WTC11 (cell line): ENCODE measurements at regions not wholly inside any gene's neighbourhood (a gene's known extent, or its start where the extent isn't known, plus 50 kb on each side); places are given as distances from the start of the nearest gene placed in this dataset.

Experiments used
- ATF1 ChIP-seq: sonication (generic); formaldehyde crosslinking; IDR thresholded peaks from 2 replicates; pipeline ENCODE4 v1.8.1; 2023; ENCODE audit warnings: mild to moderate bottlenecking, moderate library complexity, missing genetic modification reagents
- ATF6 ChIP-seq: sonication (generic); formaldehyde crosslinking; IDR thresholded peaks from 2 replicates; pipeline ENCODE4 v1.8.1; 2023; ENCODE audit warnings: mild to moderate bottlenecking, missing genetic modification reagents
- CTCF ChIP-seq: fragments of 200-600 bp; IDR thresholded peaks from 2 replicates; pipeline ENCODE4 v1.8.0; 2022; ENCODE audit warnings: antibody characterized with exemption
- FOXK1 ChIP-seq: sonication (generic); formaldehyde crosslinking; IDR thresholded peaks from 2 replicates; pipeline ENCODE4 v1.8.0; 2022; ENCODE audit warnings: mild to moderate bottlenecking, moderate library complexity, missing genetic modification reagents
- HMGXB4 ChIP-seq: sonication (generic); formaldehyde crosslinking; IDR thresholded peaks from 2 replicates; pipeline ENCODE4 v1.8.1; 2023; ENCODE audit warnings: mild to moderate bottlenecking, moderate library complexity, missing genetic modification reagents
- KAT7 ChIP-seq: sonication (generic); formaldehyde crosslinking; IDR thresholded peaks from 2 replicates; pipeline ENCODE4 v1.8.1; 2023; ENCODE audit warnings: missing genetic modification reagents, mild to moderate bottlenecking, borderline replicate concordance
- MXD4 ChIP-seq: fragments of 250-450 bp; sonication (Bioruptor Pico); IDR thresholded peaks from 2 replicates; pipeline ENCODE4 v1.8.0; 2021; ENCODE audit warnings: mild to moderate bottlenecking, moderate library complexity, borderline replicate concordance
- RELA ChIP-seq: sonication (generic); formaldehyde crosslinking; IDR thresholded peaks from 2 replicates; pipeline ENCODE4 v1.8.1; 2022; ENCODE audit warnings: missing genetic modification reagents, mild to moderate bottlenecking, borderline replicate concordance
- TCF7 ChIP-seq: sonication (generic); formaldehyde crosslinking; IDR thresholded peaks from 2 replicates; pipeline ENCODE4 v1.8.0; 2022; ENCODE audit warnings: mild to moderate bottlenecking, low read depth, missing genetic modification reagents, moderate library complexity
- USF2 ChIP-seq: sonication (generic); formaldehyde crosslinking; IDR thresholded peaks from 2 replicates; pipeline ENCODE4 v1.8.1; 2023; ENCODE audit warnings: mild to moderate bottlenecking, missing genetic modification reagents, moderate library complexity
- ZBTB21 ChIP-seq: sonication (generic); formaldehyde crosslinking; IDR thresholded peaks from 2 replicates; pipeline ENCODE4 v1.8.1; 2023; ENCODE audit warnings: mild to moderate bottlenecking, missing genetic modification reagents, borderline replicate concordance
- ZNF416 ChIP-seq: fragments of 250-450 bp; sonication (Bioruptor Pico); IDR thresholded peaks from 2 replicates; pipeline ENCODE4 v1.9.0; 2021; ENCODE audit warnings: mild to moderate bottlenecking, inconsistent platforms

- TF ChIP-seq CTCF: no peak
- no peak for TF ChIP-seq TCF7 (CRISPR knock-in tag)
- no peak for TF ChIP-seq ATF1 (CRISPR knock-in tag)
- no peak for TF ChIP-seq KAT7 (CRISPR knock-in tag)
- no peak for TF ChIP-seq HMGXB4 (CRISPR knock-in tag)
- TF ChIP-seq RELA (CRISPR knock-in tag): no peak
- TF ChIP-seq ZNF416: no peak
- no peak for TF ChIP-seq ATF6 (CRISPR knock-in tag)
- no peak for TF ChIP-seq MXD4 (CRISPR knock-in tag)
- TF ChIP-seq USF2 (CRISPR knock-in tag): no peak
- TF ChIP-seq ZBTB21 (CRISPR knock-in tag): no peak
- TF ChIP-seq FOXK1 (CRISPR knock-in tag): no peak
Measured at GRCh38 chr6:48641544-48641943, 530.5 kb upstream of the PTCHD4 start.
